GM18868 (cell line): ENCODE measurements at regions not wholly inside any gene's neighbourhood (a gene's known extent, or its start where the extent isn't known, plus 50 kb on each side); places are given as distances from the start of the nearest gene placed in this dataset.

ENCODE experiments used
- ATAC-seq: cut with Tn5 transposase; IDR thresholded peaks from one replicate; pipeline ENCODE4 v1.9.1; 2021; ENCODE audit warnings: mild to moderate bottlenecking, moderate library complexity; ENCODE audit not compliant: unreplicated experiment

GRCh38 chr5:167158588-167158987 lies 1132.9 kb upstream of the WWC1 start:
- no peak for ATAC-seq

- no peak for ATAC-seq
Measured at GRCh38 chr5:167160388-167160787, 1131.1 kb upstream of the WWC1 start.

- no peak for ATAC-seq
Measured at GRCh38 chr5:167166696-167167095, 1124.7 kb upstream of the WWC1 start.

GRCh38 chr5:167167191-167167795 lies 1124.2 kb upstream of the WWC1 start:
- ATAC-seq, result no peak

GRCh38 chr5:167168971-167169370 lies 1122.5 kb upstream of the WWC1 start:
- ATAC-seq, result no peak

- no peak for ATAC-seq
Measured at GRCh38 chr5:167171056-167171455, 1120.4 kb upstream of the WWC1 start.

- ATAC-seq, result no peak
Measured at GRCh38 chr5:167177736-167178135, 1113.7 kb upstream of the WWC1 start.

GRCh38 chr5:167180906-167181305 lies 1110.5 kb upstream of the WWC1 start:
- no peak for ATAC-seq

GRCh38 chr5:167205881-167206280 lies 1085.6 kb upstream of the WWC1 start:
- ATAC-seq, result no peak

- no peak for ATAC-seq
Measured at GRCh38 chr5:167207081-167207480, 1084.4 kb upstream of the WWC1 start.

GRCh38 chr5:167208911-167209310 lies 1082.5 kb upstream of the WWC1 start:
- no peak for ATAC-seq

- ATAC-seq, result no peak
Measured at GRCh38 chr5:167217097-167217743, 1074.2 kb upstream of the WWC1 start.

- ATAC-seq, result no peak
Measured at GRCh38 chr5:167219298-167219697, 1072.1 kb upstream of the WWC1 start.

- no peak for ATAC-seq
Measured at GRCh38 chr5:167226386-167226785, 1065.1 kb upstream of the WWC1 start.

GRCh38 chr5:167228134-167228533 lies 1063.3 kb upstream of the WWC1 start:
- no peak for ATAC-seq

GRCh38 chr5:167229751-167230150 lies 1061.7 kb upstream of the WWC1 start:
- ATAC-seq, result no peak

GRCh38 chr5:167230414-167230813 lies 1061.0 kb upstream of the WWC1 start:
- no peak for ATAC-seq

- no peak for ATAC-seq
Measured at GRCh38 chr5:167232675-167233311, 1058.7 kb upstream of the WWC1 start.

- no peak for ATAC-seq
Measured at GRCh38 chr5:167233507-167234220, 1057.8 kb upstream of the WWC1 start.

GRCh38 chr5:167241436-167242067 lies 1049.9 kb upstream of the WWC1 start:
- no peak for ATAC-seq

GRCh38 chr5:167242701-167243100 lies 1048.7 kb upstream of the WWC1 start:
- ATAC-seq, result no peak
